Fibroblast of lung (primary cell): ENCODE measurements at regions not wholly inside any gene's neighbourhood (a gene's known extent, or its start where the extent isn't known, plus 50 kb on each side); places are given as distances from the start of the nearest gene placed in this dataset.

Experiments
- DNase-seq, 2 donors: peaks; one replicate each; pipeline versions ENCODE4 v3.0.0 to v3.0.0-alpha.2; 2010; ENCODE audit warnings: low read depth in 2 of 2
- H2AFZ ChIP-seq: 2 replicates; pipeline ENCODE4 v1.5.1; 2012; ENCODE audit warnings: low read length, control low read depth, inconsistent platforms
- H3K27ac ChIP-seq: 2 replicates; pipeline ENCODE4 v1.5.1; 2011; ENCODE audit warnings: low read length, control low read depth; ENCODE audit not compliant: insufficient read depth
- H3K27me3 ChIP-seq: 2 replicates; pipeline ENCODE4 v1.5.1; 2011; ENCODE audit warnings: mild to moderate bottlenecking, low read length; ENCODE audit not compliant: control insufficient read depth, insufficient read depth
- H3K36me3 ChIP-seq: 2 replicates; pipeline ENCODE4 v1.5.1; 2011; ENCODE audit warnings: low read length; ENCODE audit not compliant: control insufficient read depth, insufficient read depth
- H3K4me1 ChIP-seq: 2 replicates; pipeline ENCODE4 v1.5.1; 2011; ENCODE audit warnings: low read length; ENCODE audit not compliant: control insufficient read depth, insufficient read depth; ENCODE audit errors: extremely low read depth
- H3K4me2 ChIP-seq: 2 replicates; pipeline ENCODE4 v1.5.1; 2011; ENCODE audit warnings: low read length, control low read depth; ENCODE audit not compliant: insufficient read depth; ENCODE audit errors: extremely low read depth
- H3K4me3 ChIP-seq, 4 experiments: fragments of 200-600 bp in 1 of 4; sonication (generic) in 1 of 4; replicated peaks in 1 of 4; 2 replicates each; pipeline ENCODE4 v1.5.1; 2011 to 2016; ENCODE audit warnings: low read length in 4 of 4, low read depth in 3 of 4, mild to moderate bottlenecking in 3 of 4, control low read depth in 2 of 4, inconsistent platforms in 1 of 4, mixed read lengths in 1 of 4; ENCODE audit not compliant: insufficient read depth in 1 of 4; ENCODE audit errors: control extremely low read depth in 1 of 4
- H3K79me2 ChIP-seq: 2 replicates; pipeline ENCODE4 v1.5.1; 2012; ENCODE audit warnings: mild to moderate bottlenecking, low read length, inconsistent platforms; ENCODE audit not compliant: control insufficient read depth, insufficient read depth
- H3K9ac ChIP-seq: 2 replicates; pipeline ENCODE4 v1.5.1; 2011; ENCODE audit warnings: mild to moderate bottlenecking, low read length, control low read depth; ENCODE audit not compliant: insufficient read depth
- H3K9me3 ChIP-seq: 2 replicates; pipeline ENCODE4 v1.5.1; 2012; ENCODE audit warnings: low read depth, low read length; ENCODE audit not compliant: control insufficient read depth, insufficient read depth
- H4K20me1 ChIP-seq: 2 replicates; pipeline ENCODE4 v1.5.1; 2011; ENCODE audit warnings: low read length; ENCODE audit not compliant: control insufficient read depth, insufficient read depth; ENCODE audit errors: extremely low read depth
- CTCF ChIP-seq, 2 donors: IDR thresholded peaks in 1 of 2; conservative IDR thresholded peaks in 1 of 2; 1 replicate in 1 of 2; 2 replicates in 1 of 2; pipeline ENCODE4 v1.5.1; 2011 to 2012; ENCODE audit warnings: low read length in 2 of 2, control low read depth in 1 of 2, inconsistent platforms in 1 of 2, low read depth in 1 of 2, mild to moderate bottlenecking in 1 of 2
- EZH2 ChIP-seq: IDR thresholded peaks from 2 replicates; pipeline ENCODE4 v1.5.1; 2012; ENCODE audit warnings: low read length, control low read depth, mild to moderate bottlenecking; ENCODE audit errors: missing control alignments

GRCh38 chr10:2867788-2868299 lies 199.5 kb upstream of the PFKP start:
- Histone ChIP-seq H3K79me2 (no peaks in the 10 kb centered on the region), H3K9me3 (no peaks in the 10 kb centered on the region), H3K4me1 (no peaks in the 10 kb centered on the region), H3K4me2 (no peak overlapping the region), H3K27ac (no peak overlapping the region), H2AFZ (no peak overlapping the region), H3K27me3 (no peaks in the 10 kb centered on the region), H4K20me1 (no peaks in the 10 kb centered on the region), H3K36me3 (no peaks in the 10 kb centered on the region), H3K4me3 (no peak overlapping the region), H3K9ac (no peak overlapping the region)
- DNase-seq, result no peak
- TF ChIP-seq EZH2 (no peak), CTCF (conservative IDR thresholded peaks at IDR 0.05 in 1 of 2, IDR thresholded peaks at IDR 0.05 in 1 of 2; ENCODE audit: low read depth in 1 of 2, low read length in 2 of 2) (no peak)

- Histone ChIP-seq H3K79me2 (no peaks in the 10 kb centered on the region), H3K27ac (no peak overlapping the region), H3K4me2 (no peak overlapping the region), H3K27me3 (no peaks in the 10 kb centered on the region), H2AFZ (no peak overlapping the region), H3K36me3 (no peaks in the 10 kb centered on the region), H3K4me3 (no peak overlapping the region), H3K4me1 (no peaks in the 10 kb centered on the region), H3K9me3 (no peaks in the 10 kb centered on the region), H3K9ac (no peak overlapping the region), H4K20me1 (no peaks in the 10 kb centered on the region)
- DNase-seq, result no peak
- TF ChIP-seq EZH2 (no peak), CTCF (conservative IDR thresholded peaks at IDR 0.05 in 1 of 2, IDR thresholded peaks at IDR 0.05 in 1 of 2; ENCODE audit: low read depth in 1 of 2, low read length in 2 of 2) (no peak)
Observed at GRCh38 chr10:2866569-2866968, 200.8 kb upstream of the PFKP start.

- Histone ChIP-seq H4K20me1 (no peaks in the 10 kb centered on the region), H3K27me3 (no peaks in the 10 kb centered on the region), H3K9me3 (no peaks in the 10 kb centered on the region), H3K4me3 (no peak overlapping the region), H3K4me1 (no peaks in the 10 kb centered on the region), H3K79me2 (no peaks in the 10 kb centered on the region), H3K4me2 (no peak overlapping the region), H2AFZ (no peak overlapping the region), H3K9ac (no peak overlapping the region), H3K27ac (no peak overlapping the region), H3K36me3 (no peaks in the 10 kb centered on the region)
- TF ChIP-seq EZH2 (no peak), CTCF (conservative IDR thresholded peaks at IDR 0.05 in 1 of 2, IDR thresholded peaks at IDR 0.05 in 1 of 2; ENCODE audit: low read depth in 1 of 2, low read length in 2 of 2) (no peak)
- DNase-seq, result no peak
Observed at GRCh38 chr10:2861632-2862210, 205.6 kb upstream of the PFKP start.
